IMR-90 (cell line): ENCODE measurements at regions not wholly inside any gene's neighbourhood (a gene's known extent, or its start where the extent isn't known, plus 50 kb on each side); places are given as distances from the start of the nearest gene placed in this dataset.

Experiments used
- BHLHE40 ChIP-seq: fragments of 150-350 bp; IDR thresholded peaks from 2 replicates; pipeline ENCODE4 v1.6.1; 2016; ENCODE audit warnings: mild to moderate bottlenecking, low read depth, low read length
- CEBPB ChIP-seq: IDR thresholded peaks from 2 replicates; pipeline ENCODE4 v1.6.1; 2012; ENCODE audit warnings: low read depth, low read length, improper control_type of control experiment
- CTCF ChIP-seq: conservative IDR thresholded peaks from 2 replicates; pipeline ENCODE4 v1.5.1; 2012; ENCODE audit warnings: mild to moderate bottlenecking, low read depth, low read length, improper control_type of control experiment
- FOS ChIP-seq: fragments of 150-350 bp; IDR thresholded peaks from 2 replicates; pipeline ENCODE4 v1.6.1; 2016; ENCODE audit warnings: low read depth, low read length
- MXI1 ChIP-seq: IDR thresholded peaks from 2 replicates; pipeline ENCODE4 v1.6.1; 2012; ENCODE audit warnings: low read depth, mild to moderate bottlenecking, low read length, moderate library complexity, borderline replicate concordance
- POLR2A ChIP-seq: IDR thresholded peaks from 2 replicates; pipeline ENCODE4 v1.6.1; 2012; ENCODE audit warnings: mild to moderate bottlenecking, low read depth, low read length
- RFX5 ChIP-seq: IDR thresholded peaks from 2 replicates; pipeline ENCODE4 v1.8.0; 2012; ENCODE audit warnings: low read depth, mild to moderate bottlenecking, low read length, moderate library complexity
- SMC3 ChIP-seq: fragments of 150-350 bp; IDR thresholded peaks from 2 replicates; pipeline ENCODE4 v1.6.1; 2016; ENCODE audit warnings: low read depth, mild to moderate bottlenecking, antibody characterized with exemption, low read length, moderate library complexity
- USF2 ChIP-seq: fragments of 150-350 bp; IDR thresholded peaks from 2 replicates; pipeline ENCODE4 v1.6.1; 2017; ENCODE audit warnings: mild to moderate bottlenecking, antibody characterized with exemption, low read length, low read depth

GRCh38 chr12:66984077-66984476 is 285.1 kb upstream of the CAND1 start:
- no peak for TF ChIP-seq POLR2A
- TF ChIP-seq CTCF, result no peak
- TF ChIP-seq SMC3, result no peak
- TF ChIP-seq CEBPB, result no peak
- no peak for TF ChIP-seq RFX5
- no peak for TF ChIP-seq MXI1
- no peak for TF ChIP-seq FOS
- TF ChIP-seq USF2, result no peak
- no peak for TF ChIP-seq BHLHE40
